LNCaP clone FGC (cell line): ENCODE measurements at regions not wholly inside any gene's neighbourhood (a gene's known extent, or its start where the extent isn't known, plus 50 kb on each side); places are given as distances from the start of the nearest gene placed in this dataset.

Source experiments
- DNase-seq: peaks from one replicate; pipeline ENCODE4 v3.0.0-alpha.2; 2011; ENCODE audit warnings: low read depth
- H3K4me3 ChIP-seq: 2 replicates; pipeline ENCODE4 v1.5.1; 2011; ENCODE audit warnings: mild to moderate bottlenecking, low read depth, low read length, control low read depth
- CTCF ChIP-seq: IDR thresholded peaks from 2 replicates; pipeline ENCODE4 v1.5.1; 2012; ENCODE audit warnings: mild to moderate bottlenecking; ENCODE audit not compliant: control insufficient read depth, insufficient read depth; ENCODE audit errors: extremely low read depth

- no peak for TF ChIP-seq CTCF
- no peak for DNase-seq
- H3K4me3 ChIP-seq, result no peak overlapping the region
These were observed 172.7 kb downstream of the NSG2 start for GRCh38 chr5:174218162-174218561.

DNA sequence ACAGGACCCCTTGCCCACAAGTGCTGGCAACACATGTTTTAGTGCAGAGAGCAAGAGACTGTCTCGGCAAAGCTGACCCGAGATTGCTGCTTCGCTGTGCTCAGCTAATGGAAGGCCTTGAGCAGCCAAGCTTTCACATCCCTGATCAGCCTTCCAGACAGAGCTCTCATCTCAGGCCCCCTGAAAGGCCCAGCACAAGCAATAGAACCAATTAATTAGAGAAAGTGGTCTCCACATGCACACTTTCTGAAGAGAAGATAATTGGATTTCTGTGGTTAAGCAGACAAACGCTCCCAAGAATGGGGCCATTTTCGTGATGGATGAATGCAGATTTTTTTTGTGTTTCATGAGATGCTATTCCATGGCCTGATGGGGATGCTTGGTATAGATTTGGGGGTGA, 174.9 kb downstream of the NSG2 start:
- DNase-seq, result no peak
- H3K4me3 ChIP-seq, result no peak overlapping the region
- no peak for TF ChIP-seq CTCF

DNA sequence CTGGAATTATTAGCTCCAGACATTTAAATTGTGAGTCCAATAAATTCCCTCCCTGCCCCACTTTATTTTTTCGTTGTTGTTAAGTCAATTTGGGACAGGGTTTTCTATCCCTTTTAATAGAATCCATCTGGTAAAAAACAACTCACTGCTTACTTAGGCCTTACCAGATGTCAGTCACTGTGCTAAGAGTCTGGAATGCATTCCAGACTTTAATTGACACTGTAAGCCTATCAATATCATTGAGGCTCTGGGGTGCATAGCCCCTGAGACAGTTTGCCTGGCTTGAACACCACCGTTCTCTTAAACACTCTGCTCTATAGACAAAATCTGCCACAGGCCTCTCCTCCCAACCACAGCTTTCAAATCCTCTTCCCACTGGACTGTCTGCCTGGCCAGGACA, 175.9 kb downstream of the NSG2 start:
- DNase-seq, result no peak

DNA sequence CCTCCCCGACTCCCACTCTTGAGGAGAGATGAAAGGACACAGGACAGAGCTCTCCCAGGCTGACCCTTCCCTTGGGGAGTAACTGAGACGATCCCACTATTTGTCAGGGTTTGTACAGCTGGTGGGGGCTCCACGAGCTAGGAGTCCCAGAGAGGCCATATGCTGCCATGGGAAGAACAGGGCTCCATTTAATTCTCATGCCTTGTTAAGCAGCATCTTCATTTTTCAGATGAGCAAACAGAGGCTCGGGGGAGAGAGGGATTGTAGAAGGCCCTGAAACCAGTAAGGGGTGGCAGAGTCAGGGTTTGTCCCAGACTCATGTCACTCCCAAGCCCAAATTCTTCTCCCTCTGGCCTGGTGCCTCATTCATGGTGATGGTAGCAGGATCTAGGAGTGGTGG, 176.4 kb downstream of the NSG2 start:
- no peak overlapping the region for H3K4me3 ChIP-seq
- no peak for TF ChIP-seq CTCF
- DNase-seq, result no peak

More for the DNA sequence above, 175.9 kb downstream of the NSG2 start:
- H3K4me3 ChIP-seq, result no peak overlapping the region
- TF ChIP-seq CTCF, result no peak

- TF ChIP-seq CTCF, result no peak
- H3K4me3 ChIP-seq, result no peak overlapping the region
- no peak for DNase-seq
These were observed 177.4 kb downstream of the NSG2 start for GRCh38 chr5:174222891-174223290.

- no peak for TF ChIP-seq CTCF
- no peak overlapping the region for H3K4me3 ChIP-seq
- DNase-seq, result no peak
These were observed 177.8 kb downstream of the NSG2 start for GRCh38 chr5:174223355-174223754.

GRCh38 chr5:174229068-174229467, 183.6 kb downstream of the NSG2 start:
- no peak for TF ChIP-seq CTCF
- no peak overlapping the region for H3K4me3 ChIP-seq
- no peak for DNase-seq
